Activated naive CD4-positive, alpha-beta T cell (primary cell): ENCODE measurements at regions not wholly inside any gene's neighbourhood (a gene's known extent, or its start where the extent isn't known, plus 50 kb on each side); places are given as distances from the start of the nearest gene placed in this dataset.
"Not testable (repeated sequence)": the region's sequence is repeated elsewhere in the genome, so short reads cannot be mapped to it uniquely, and the experiment has no call there.

Experiments used
- DNase-seq, 4 experiments: peaks; one replicate each; lab custom pipeline; 2025; lab: John Stamatoyannopoulos, UW

DNA sequence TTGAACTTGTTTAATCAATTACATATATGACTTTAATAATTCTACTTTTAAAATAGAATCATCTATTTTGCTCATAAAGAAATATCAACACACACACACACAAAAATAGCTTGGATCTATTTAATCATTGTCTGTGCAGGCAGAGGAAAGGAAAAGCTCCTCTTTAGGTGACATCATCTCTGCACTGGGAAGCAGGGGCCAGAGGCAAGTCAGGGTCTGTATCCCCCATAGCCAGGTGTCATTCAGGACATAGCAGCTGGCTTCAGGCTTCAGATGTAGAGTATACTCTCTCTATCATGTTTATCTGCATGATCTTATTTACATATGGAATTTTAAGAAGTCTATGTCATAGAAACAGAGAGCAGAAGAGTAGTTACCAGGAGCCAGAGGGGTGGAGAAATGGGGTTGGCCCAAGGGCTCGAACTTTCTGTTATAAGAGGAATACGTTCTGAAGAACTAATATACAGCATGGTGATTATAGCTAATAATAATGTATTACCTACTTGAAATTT lies 110.4 kb upstream of the LDB2 start:
- no peak for DNase-seq

DNA sequence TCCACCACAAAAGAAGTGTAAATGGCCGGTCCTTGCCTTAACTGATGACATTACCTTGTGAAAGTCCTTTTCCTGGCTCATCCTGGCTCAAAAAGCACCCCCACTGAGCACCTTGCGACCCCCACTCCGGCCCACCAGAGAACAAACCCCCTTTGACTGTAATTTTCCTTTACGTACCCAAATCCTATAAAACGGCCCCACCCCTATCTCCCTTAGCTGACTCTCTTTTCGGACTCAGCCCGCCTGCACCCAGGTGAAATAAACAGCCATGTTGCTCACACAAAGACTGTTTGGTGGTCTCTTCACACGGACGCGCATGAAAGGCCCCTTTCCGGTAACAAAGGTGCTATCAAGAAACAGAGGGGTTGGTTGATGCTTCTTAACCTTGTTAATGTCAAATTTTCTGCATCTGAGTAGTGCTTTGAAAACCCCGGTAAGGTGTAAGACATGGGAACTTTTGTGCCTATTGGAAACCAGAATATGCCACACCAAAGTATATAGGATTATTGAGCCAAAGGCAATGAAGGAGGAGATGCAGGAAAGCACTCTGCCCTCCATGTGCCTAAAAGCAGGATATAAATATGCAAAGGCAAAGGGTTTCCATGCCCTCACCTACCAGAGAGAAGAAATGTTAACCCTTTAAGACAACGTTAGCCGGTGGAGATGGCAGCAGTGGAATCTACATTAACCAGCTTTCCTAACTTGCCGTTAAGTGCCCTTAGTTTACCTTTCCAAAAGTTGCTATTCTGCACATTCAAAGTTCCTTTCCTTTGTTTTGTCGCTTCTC lies 105.4 kb upstream of the LDB2 start:
- not testable (repeated sequence) for DNase-seq

DNA sequence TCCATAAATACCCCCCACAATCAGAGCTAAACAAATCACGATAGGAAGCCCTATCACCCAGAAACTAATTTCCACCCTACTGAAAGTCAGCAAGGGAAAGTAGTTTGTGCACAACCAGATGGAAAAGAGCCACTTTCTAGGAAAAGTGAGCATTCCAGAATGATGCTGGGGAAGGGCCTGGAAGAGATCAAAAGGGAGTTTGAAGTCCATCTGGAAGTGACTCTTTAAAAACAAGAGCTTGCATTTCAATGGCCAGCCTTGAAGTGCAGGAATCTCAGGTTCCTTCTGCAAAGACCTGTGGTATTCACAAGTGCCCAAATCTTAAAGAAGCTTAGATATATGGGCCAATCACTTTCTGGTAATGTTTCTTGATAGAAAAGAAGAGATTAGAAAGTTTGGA lies 97.0 kb upstream of the LDB2 start:
- DNase-seq = no peak

DNA sequence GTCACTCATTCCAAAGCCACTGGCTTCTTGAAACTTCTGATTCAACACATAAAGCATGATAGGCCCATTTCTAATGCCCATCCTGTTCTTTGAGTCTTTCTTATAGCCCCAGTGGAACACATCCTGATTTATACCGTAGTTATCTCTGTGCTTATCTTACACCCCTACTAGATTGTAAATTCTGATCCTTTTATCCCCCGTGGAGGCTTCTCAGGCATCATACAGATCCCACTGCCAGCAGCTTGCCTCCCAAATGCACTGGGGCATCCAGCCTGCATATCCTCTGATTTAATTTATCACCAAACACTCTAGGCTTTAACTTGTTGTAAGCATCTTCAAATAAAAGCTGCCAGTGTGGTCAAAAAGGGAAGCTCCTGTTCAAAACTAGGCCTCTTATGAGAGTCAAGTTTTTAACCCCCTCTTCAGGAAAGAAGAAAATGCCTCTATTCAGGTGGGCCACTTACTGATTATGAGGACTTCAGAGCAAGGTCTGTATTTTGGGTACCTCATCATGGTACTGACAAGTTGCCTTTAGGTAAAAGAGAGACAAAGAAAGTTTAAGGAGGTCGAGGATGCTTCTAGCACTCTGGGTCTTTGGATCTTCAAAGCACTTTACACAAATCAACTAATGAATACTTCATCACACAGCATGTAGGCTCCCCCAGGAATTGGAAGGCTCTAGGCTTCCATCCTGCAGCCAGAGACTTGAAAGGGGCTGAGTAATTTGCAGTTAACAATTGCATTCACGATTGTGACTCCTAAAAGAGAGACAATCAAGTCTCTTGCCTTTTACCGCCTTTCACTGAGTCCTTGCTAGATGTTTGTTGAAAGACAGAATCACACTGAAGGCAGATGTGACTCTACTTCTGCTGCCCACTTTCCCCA lies 95.8 kb upstream of the LDB2 start:
- DNase-seq = no peak

DNA sequence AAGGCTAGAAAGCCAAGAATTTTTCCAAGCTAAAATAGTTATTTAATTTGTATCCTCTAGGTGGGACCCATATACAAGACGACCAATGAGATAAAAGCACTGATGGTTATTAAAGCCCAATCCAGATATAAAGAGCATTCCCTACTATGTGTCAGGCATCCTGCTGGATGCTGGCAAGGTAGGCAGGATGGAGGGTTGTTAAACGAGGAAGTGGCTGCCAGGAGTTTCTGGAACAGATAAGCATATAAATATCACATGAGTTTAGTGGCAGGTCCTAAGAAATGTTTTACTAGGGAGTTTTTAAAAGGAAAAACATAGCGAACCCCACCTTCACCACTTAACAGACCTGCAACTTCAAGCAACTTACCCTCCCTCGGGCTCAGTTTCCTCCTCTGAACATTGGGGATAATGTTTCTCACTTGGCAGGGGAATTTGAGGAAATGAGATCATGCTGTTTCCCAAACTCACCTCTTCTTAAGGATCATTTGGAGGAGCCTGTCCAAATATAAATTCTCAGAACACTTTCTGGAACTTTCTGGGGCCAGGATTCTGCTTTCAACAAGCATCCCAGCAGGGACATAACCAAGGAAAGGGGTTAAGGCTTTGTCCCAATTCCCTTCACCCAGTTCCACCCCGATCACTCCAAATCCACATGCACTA lies 94.3 kb upstream of the LDB2 start:
- no peak for DNase-seq

DNA sequence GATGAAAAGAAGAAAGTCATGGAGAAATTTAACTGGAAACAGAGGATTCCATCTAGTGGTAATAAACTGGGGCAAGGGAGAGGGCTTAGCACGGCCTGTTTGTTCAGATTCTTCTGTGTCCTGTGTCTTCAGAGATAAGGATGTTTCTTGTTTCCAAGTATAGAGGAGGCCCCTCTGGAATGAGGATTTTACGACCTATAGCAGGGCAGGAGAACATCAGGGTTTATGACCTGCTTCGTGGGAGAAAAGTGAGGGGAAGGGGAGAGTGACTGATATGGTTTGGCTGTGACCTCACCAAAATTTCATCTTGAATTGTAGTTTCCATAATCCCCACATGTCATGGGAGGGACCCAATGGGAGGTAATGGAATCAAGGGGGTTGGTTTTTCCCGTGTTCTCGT lies 93.0 kb upstream of the LDB2 start:
- no peak for DNase-seq

DNA sequence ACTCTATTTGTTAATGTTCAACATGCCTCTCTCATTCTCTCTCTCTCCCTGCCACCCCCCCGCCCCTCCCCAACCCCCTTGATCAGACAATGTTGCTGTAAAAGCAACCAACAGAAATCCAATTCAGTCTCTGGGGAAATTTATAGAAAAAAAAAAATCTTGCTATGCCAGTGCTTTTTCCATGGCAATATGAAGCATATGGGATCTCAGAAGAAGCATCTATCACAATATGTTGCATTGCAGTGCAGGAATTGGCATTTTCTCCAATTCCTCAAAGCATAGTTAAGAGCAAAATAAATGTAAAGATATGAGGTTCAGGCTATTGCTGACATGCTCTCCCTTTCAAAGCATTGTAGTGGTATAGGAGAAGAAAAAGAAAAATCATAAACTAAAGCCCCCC lies 90.9 kb upstream of the LDB2 start:
- DNase-seq = no peak

DNA sequence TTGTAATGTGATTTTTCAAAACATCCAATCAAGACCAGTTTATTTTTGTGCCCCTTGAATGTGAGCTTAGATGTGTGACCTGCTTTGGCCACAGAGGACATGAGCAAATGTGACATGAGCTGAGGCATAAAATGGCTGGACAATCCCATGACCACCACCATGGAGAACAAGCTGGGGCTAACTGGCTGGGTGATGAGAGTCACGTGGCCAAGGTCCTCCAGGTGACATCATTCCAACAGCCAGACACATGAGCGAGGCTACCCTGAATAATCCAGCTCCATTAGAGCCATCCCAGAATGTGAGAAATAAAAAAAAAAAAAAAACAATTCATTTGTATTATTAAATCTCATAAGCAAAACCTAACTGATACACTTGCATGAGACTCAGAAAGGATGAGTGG lies 90.4 kb upstream of the LDB2 start:
- no peak for DNase-seq

DNA sequence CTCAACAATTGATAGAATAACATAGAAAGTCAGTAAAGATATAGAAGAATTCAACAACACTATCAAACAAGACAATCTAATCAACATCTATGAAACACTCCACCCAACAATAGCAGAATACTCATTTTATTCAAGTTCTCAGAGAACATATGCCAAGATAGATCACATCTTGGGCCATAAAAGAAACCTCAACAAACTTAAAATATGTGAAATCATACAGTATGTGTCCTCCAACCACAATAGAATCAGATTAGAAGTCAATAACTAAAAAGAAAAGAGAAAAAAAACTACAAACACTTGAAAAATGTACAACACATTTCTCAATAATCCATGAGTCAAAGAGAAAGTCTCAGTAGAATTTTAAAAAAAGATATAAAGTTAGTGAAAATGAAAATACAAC lies 78.6 kb upstream of the LDB2 start:
- no peak for DNase-seq

DNA sequence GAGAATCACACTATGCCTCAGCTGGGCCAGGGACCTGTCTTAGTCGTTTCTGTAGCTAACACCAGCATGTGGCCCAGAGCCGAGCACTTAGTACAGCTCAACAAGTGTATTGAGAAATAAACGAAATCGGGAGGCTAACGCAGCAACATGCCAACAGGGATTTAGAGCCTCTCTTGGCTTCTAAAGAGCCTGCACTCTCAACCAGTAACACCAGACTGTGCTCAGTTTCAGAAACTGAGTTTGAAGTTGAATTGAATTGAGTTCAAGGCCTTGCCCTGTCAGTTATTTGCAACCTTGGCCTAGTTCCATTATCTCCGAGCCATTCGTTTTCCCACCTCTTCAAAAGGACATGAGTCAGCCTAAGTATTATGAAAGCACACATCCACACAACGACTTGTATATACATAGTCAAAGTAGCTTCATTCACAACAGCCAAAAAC lies 71.3 kb upstream of the LDB2 start:
- DNase-seq = no peak

DNA sequence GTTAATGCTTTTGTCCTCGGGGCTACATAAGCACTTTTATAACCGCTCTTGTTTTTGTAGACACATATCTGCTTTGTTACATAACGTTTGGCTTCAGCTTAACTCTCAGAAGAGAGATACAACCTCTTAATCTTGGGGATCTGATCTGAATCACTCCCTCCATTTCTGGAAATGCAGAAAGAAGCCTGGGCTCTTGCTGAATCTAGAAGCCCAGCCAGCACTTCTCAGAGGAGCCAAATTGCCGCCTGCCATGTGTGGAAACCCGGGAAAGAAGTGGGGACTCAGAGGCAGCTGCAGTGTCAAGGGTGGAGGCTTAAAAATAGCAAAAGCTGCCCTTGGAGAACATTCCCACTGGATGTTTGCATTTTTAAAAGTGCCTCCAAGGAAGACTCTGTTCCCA lies 69.3 kb upstream of the LDB2 start:
- DNase-seq = no peak

DNA sequence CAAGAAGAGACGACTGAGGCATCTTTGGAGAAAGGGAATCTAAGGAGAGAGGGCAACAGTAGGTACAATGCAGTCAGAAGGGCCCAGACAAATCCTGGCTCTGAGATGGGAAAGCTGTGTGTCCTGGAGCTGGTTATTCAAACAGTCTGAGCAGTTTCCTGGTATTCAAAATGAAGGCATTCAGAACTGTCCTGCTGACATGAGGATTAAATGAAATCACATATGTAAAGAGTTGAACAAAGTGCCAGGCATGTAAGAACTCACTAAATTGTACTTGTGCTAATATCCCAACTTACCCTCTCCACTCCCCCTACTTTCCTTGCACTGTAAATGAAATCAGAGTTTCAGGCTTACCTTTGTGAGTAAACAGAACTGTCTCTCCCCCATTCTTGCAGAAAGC lies 60.9 kb upstream of the LDB2 start:
- DNase-seq = no peak

DNA sequence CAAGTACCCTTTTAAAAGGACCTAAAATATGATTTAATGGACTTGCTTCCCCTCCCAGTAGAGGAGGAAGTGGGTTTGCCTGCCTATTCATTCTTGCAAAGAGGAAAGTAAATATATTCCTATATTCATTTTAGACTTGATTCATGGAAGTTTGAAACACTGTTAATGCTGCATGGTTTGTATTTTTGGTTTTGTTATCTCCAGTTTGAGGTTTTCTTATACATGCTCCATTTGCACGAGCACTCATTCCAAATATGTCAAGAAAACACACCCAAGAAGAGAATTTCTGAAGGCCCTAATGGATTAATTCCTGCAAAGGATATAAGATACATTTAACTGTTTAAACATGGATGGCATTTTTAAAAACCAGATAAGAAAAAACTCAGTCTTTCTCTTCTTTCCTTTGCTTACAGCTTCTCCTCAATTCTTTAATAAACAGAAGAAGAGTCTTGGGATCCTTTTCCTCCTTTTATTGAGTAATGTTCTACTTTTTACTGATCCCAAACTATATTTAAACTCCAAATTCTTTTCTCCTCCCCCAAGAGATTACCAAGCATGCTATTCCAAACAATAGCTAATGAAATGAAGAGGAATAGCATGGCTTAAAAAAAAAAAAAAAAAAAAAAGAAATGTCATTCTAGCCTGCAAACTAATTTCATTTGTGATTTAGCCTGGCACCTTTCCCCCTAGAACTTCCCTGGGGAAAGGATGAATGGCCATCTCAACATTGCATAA lies 54.6 kb upstream of the LDB2 start:
- DNase-seq = no peak

DNA sequence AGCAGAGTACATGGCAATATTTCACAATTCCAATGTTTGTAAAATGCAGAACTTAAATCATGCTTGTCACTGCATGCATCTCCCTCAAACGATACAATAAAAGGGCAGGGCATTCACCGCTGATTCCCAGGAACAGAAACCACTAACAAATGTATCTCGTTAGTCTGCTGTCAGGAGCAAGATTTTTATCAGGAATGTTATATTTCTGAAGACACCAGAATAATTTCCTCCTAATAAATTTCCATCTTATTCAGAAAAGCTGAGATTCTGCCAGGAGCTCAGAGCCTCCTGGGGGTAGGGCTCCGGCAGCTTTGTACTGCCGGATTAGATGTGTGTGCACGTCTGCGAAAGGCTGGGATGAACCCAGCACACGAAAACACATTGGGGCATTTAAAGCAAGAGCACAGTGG lies 54.0 kb upstream of the LDB2 start:
- no peak for DNase-seq
